Stimulated activated CD8-positive, alpha-beta memory T cell treated with anti-CD3 and anti-CD28 coated beads, Interleukin-2, amount 100 ng/mL, for 48 hours (primary cell): ENCODE measurements at regions not wholly inside any gene's neighbourhood (a gene's known extent, or its start where the extent isn't known, plus 50 kb on each side); places are given as distances from the start of the nearest gene placed in this dataset.

Experiments
- DNase-seq, 2 donors: peaks; one replicate each; pipeline ENCODE4 v3.0.0-alpha.2; 2020; ENCODE audit warnings: low read depth in 2 of 2

GRCh38 chr13:106350208-106350607 lies 185.3 kb downstream of the EFNB2 start:
- DNase-seq: no peak

DNA sequence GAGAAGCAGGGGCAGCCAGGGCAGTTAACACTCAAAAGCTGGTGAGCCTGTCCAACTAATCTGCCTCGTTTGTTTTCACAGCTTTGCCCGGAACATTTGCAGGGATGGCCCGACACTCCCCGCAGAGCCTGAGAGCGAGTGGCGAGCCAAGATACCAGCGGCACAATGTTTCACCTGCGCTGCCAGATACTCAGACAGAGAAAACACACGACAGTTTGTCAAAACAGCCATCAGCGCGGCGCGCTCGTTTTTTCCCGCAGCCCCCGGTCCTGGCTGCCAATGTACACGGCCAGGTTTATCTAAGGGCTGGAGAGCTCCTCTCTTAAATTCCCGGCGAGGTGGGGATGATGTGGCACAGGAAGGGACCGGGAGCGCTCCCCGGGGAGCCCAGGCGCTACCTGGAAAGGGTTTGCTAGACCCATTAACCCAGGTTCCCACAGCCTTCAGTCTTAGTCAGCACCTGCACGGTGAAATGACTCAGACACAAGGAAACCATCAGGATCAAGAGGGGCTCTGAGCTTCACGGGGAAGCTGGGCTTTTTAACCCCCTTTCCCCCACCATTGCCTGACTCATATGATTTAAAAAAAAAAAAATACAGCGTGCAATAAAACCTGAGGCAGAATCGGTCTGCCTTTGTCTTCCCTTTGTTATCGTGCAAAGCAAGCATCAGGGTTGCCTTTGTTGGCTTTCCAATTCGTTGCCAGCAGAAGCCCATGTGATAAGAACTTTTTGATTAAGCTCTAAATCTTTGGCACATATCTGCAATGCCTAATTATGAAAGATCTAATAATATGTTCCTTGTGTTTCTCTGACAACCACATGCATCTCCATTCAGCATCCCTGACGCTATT lies 186.2 kb downstream of the EFNB2 start:
- DNase-seq: no peak

GRCh38 chr13:106348075-106348840 lies 187.2 kb downstream of the EFNB2 start:
- no peak for DNase-seq

DNA sequence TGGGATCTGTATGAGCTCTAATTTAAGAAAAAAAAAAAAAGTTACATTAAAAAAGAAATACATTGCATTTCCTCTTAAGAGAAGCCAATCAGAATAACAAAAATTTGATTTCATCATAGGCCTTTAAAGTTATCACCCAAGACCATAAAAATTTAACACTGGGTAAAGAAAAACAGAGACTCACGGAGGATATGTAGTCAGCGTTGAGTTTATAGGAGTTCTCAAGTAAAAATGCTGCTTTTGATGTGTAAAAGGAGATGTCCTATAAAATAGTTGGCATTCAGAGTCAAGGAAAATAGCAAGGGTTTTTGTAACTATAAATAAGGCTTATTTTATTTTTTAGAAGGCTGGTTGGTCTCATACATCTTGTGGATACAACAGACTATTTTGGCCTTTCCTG lies 191.1 kb downstream of the EFNB2 start:
- no peak for DNase-seq

GRCh38 chr13:106343836-106344235 lies 191.6 kb downstream of the EFNB2 start:
- DNase-seq: no peak

- DNase-seq: no peak
Observed at GRCh38 chr13:106340249-106340648, 195.2 kb downstream of the EFNB2 start.

DNA sequence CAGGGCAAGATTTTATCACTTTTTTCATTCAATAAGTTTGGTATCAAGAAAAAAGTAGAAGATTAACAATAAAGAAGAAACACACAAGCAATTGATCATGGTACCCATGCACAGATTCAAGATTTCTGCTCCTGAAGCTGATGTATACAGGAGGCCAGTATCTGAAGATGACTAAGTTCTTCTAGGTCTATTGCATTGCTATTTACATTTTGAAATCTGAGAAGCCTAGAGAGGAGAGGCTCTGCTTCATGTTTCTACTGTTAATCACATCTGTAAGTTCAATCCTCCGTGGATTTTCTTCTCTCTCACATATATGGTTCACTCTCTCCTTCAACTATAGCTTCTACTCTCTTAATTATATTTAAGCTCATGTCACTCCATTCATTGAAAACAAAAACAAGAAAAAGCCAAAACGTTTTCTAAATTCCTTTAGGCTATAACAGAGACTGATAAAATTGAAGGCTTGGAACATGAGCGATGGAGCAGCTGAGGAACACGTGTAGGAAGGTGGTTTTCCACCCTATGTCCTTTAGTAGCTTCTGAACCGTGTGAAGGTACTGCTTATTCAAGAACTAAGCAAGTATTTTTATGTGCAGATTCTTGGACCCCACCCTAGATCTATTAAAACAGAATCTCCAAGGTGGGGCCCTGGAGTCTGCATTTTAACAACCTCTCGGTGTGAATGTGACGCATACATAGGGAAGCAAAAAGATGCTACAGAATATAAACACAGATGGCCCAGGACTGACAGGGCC lies 198.2 kb downstream of the EFNB2 start:
- DNase-seq: no peak

DNA sequence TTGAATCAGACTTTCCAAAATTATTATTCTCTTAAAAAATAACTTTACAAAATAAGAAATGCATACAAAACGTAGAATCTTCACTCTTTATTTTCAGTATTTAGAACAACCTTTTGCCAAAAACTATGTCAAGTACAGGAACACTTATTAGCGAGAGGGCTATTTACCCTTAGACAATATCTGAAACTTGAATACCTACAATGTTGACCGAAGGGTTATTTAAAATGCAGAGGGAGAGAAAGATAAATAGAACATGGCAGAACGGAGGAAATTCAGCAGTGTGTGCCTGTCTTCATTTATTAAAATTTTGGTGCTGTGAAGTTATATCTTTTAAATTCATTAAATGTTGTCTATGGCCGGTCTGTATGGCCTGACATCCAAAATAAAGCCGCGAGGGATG lies 198.8 kb downstream of the EFNB2 start:
- DNase-seq: no peak

DNA sequence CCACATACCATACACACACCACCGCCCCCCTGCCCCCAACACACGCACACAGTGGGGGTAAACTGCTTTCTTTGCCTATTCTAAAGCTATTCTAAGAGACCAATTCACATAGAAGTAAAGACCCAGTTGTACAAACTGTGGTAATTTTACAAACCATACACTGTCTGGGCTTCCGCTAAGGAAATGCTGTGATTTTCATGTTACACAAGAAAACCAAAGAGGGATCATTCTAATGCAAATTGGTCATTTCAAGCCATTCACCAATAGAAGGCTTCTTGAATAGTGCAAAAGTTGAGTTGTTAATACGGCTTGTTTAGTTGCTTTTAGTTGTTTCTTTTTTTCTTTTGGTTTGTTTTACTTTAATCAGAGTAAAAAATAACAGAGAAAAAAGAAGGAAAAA lies 202.8 kb downstream of the EFNB2 start:
- no peak for DNase-seq

- DNase-seq: no peak
Observed at GRCh38 chr13:106331116-106331515, 204.3 kb downstream of the EFNB2 start.

DNA sequence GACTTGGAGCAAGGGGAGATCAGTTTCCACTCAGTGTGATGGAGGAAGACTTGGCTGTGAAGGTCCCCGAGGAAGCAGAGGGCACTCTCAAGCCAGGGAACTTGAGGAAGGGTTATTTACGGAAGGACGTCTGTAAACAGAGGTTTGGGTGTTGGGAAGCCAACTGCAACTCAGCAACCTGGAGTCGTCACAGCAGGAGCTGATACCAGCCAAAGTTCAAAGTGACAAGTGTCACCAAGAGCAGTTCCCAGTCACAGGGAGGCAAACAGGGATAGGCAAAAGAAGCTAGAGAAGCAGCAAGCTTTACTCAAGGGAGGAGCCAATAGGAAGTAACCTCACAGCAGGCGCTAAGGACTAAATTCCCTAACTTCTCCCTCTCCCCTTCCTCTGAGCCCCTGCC lies 205.5 kb downstream of the EFNB2 start:
- no peak for DNase-seq

DNA sequence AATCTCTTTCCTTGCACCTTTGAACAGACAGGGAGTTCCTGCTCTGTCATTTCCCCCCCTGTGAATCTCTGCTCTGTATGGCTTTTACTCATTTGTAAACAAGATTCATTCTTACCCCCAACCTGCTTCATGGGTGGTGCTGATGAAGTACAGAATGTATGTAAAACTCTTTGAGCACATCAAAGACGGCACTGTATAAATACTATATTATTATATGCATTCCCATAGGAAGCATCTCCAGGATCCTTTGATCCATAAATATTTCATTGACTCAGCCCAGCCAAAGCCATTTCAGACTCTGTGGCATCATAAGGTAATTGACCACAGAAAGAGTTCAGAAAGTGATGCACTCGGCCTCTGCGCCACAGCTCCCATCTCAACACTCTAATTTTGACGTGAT lies 208.7 kb downstream of the EFNB2 start:
- no peak for DNase-seq

GRCh38 chr13:106324444-106324843 lies 211.0 kb downstream of the EFNB2 start:
- DNase-seq: no peak

- no peak for DNase-seq
Observed at GRCh38 chr13:106322628-106323027, 212.8 kb downstream of the EFNB2 start.

DNA sequence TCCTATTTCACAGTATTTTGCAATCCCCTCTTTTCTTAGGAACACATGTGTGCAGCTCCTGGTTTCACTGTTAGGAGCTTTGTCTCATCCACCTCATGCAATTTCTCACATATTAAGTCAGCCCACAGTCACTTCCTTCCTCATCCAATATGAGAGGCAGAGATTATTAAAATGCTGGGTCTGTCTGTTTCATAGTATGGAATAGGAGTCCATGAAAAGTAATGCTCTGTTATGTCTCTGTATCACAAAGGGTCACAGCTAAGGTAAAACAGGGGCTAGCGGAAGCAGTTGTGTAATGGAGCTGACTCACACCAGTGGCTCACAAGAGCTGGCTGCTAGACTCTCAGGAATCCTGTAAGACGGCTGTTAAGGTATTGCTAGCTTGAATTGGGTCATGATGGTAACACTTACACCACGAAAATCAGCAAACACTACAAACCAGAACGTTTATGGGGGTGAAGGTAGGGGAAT lies 216.5 kb downstream of the EFNB2 start:
- DNase-seq: no peak

DNA sequence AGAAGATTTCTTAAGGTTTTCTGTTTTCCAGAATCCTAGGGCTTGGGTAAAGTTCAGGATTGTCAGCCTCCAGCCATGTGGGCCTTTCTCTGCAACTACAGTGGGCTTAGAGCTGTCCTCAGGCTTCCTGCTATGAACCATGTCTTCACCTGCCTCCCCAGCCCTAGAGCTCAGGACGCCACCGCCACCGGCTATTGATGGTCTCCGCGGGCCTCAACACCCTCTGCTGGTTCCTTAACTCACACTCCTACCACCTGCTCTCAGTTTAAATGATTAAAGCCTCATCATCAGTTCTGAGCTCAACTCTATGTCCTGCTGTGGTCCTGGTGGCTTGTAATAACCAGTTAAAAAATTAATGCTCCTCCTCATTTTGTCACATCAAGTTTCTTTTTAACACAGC lies 221.0 kb downstream of the EFNB2 start:
- no peak for DNase-seq

GRCh38 chr13:106311004-106311403 lies 224.5 kb downstream of the EFNB2 start:
- no peak for DNase-seq

DNA sequence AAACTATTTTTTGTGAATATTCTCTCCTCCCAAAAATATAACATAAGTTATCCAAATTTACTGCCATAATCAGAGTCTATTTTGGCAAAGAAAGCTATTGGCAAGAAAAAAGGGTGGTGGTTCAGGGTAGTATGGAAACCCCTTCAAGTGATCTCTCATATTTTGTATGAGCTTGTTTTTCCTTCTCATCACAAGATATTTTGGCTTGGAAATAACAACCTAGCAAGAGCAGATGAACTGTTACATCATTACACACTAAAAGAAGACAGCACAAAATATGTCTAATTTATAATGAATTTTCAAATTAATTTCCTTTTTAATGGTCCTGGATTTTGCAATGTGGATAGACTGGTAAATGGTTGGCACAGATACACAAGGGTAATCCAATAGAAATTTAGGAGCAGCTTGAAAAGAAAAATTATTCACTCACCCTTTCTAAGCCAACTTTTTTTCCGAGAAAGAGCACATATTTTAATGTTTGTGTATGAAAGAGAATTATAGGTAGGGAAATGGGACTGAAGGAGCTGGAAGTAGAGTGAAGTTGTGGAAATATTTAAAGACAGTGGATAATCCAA lies 225.1 kb downstream of the EFNB2 start:
- no peak for DNase-seq

GRCh38 chr13:106306748-106307277 lies 228.6 kb downstream of the EFNB2 start:
- DNase-seq: no peak

- no peak for DNase-seq
Observed at GRCh38 chr13:106302843-106303242, 232.6 kb downstream of the EFNB2 start.

GRCh38 chr13:106302011-106302410 lies 233.5 kb downstream of the EFNB2 start:
- no peak for DNase-seq

GRCh38 chr13:106299621-106300020 lies 235.8 kb downstream of the EFNB2 start:
- DNase-seq: no peak
